ENCODE measurements at regions not wholly inside any gene's neighbourhood (a gene's known extent, or its start where the extent isn't known, plus 50 kb on each side); places are given as distances from the start of the nearest gene placed in this dataset.

DNA sequence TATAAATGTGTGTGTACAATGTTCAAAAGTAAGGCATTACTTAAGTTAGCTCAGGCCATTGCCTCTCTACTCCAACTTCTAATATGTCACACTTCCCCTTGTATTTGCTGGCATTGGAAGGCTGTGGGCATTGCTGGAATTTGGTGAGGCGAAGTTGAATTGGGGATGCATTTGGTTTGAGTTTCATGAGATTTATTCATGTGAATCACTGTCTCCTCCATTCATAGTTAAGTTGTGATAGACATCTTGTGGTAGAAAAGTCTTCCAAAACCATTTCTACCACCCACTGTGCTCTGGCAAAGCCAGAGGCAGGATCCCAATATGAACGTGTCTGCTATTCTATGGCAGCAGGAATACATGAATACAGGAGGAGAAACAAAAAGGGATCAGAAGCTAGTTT lies 397.8 kb upstream of the USP24 start:
- Mint-ChIP-seq H3K36me3 (ENCODE audit: low read depth) (no peaks in the 10 kb centered on the region), H3K27me3 (ENCODE audit: low read depth) (no peaks in the 10 kb centered on the region), H3K9me3 (peaks cover 5% of the 10 kb centered on the region), H3K4me3 (no peak overlapping the region), H3K4me1 (ENCODE audit: low read depth) (no peaks in the 10 kb centered on the region), H3K27ac (no peak overlapping the region)
- DNase-seq (ENCODE audit: low spot score): no peak

DNA sequence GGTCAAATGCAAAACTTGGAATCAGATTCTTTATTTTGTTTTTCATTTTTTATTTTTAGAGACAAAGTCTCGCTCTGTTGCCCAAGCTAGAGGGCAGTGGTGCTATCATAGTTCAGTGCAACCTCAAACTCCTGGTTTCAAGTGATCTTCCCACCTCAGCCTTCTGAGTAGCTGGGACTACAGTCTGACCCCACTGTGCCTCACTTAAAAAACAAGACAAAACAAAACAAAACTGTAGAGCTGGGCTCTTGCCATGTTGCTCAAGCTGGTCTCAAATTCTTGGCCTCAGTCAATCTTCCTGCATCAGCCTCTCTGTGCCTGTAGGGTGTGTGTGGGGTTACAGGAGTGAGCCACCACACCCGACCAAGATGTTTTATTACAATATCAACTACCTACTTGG lies 396.0 kb upstream of the USP24 start:
- H3K4me1 Mint-ChIP-seq (ENCODE audit: low read depth): no peaks in the 10 kb centered on the region
- peaks cover 5% of the 10 kb centered on the region for H3K9me3 Mint-ChIP-seq
- H3K36me3 Mint-ChIP-seq (ENCODE audit: low read depth): no peaks in the 10 kb centered on the region
- no peaks in the 10 kb centered on the region for H3K27me3 Mint-ChIP-seq (ENCODE audit: low read depth)
- H3K4me3 Mint-ChIP-seq: no peak overlapping the region
- no peak overlapping the region for H3K27ac Mint-ChIP-seq
- no peak for DNase-seq (ENCODE audit: low spot score)

DNA sequence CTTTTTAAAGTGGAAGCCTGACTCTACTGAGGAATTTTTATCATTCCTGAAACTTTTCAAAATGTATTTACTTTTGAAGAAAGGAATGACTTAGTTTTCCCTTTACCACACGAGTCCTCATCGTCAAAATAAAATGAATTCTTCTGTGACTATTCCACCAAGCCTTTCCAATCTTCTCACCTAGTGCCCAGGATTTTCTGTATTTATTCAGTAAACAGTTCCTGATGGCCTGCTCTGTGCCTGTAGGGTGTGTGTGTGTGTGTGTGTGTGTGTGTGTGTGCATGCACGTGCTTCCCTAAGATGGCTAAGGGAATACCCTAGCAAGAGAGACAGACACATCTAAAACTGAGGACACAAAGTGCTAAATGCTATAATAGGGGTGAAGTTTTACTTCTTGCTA lies 395.0 kb upstream of the USP24 start:
- H3K27ac Mint-ChIP-seq: no peak overlapping the region
- H3K9me3 Mint-ChIP-seq: peaks cover 5% of the 10 kb centered on the region
- H3K27me3 Mint-ChIP-seq (ENCODE audit: low read depth): no peaks in the 10 kb centered on the region
- H3K4me3 Mint-ChIP-seq: no peak overlapping the region
- DNase-seq (ENCODE audit: low spot score): no peak
- H3K36me3 Mint-ChIP-seq (ENCODE audit: low read depth): no peaks in the 10 kb centered on the region
- H3K4me1 Mint-ChIP-seq (ENCODE audit: low read depth): no peaks in the 10 kb centered on the region

DNA sequence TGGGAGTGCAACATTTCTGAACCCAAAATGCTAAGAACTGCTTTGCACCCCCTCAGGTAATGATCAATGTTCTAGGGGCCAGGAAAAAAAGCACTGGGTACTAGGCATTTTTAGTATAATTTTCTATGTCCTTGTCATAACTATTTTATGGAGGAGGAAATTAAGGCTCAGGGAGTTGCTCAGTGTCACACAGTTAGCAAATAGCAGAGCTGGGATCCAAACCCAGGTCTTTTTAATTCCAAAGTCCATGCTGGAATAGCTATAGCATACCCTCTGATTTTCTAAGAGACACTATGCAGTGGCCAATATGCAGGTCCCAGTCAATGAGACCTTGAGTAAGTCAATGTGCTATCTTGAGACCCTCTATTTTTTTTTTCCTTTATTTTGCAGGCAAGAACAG lies 394.5 kb upstream of the USP24 start:
- Mint-ChIP-seq H3K4me1 (ENCODE audit: low read depth) (no peaks in the 10 kb centered on the region), H3K36me3 (ENCODE audit: low read depth) (no peaks in the 10 kb centered on the region), H3K27me3 (ENCODE audit: low read depth) (no peaks in the 10 kb centered on the region), H3K4me3 (no peak overlapping the region), H3K9me3 (peaks cover 5% of the 10 kb centered on the region), H3K27ac (no peak overlapping the region)
- DNase-seq (ENCODE audit: low spot score): no peak

DNA sequence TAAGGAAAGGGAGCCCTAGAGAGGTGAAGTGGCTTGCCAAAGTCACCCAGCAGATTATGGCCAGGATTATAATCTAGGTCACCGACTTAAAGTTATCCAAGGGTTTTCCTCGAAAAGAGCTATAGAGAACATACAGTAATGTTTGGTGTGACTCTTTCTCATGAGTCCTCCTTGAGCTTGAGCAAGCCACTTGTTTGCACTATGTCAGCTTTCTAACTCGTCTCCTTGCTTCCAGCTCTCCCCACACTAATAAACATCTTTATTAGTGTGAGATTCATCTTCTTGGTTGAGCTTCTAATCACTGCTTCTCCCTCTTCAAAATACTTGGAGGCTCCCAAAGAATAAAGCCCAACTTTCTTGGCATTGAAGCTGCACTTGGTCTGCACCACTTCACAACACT lies 390.0 kb upstream of the USP24 start:
- no peaks in the 10 kb centered on the region for H3K4me1 Mint-ChIP-seq (ENCODE audit: low read depth)
- no peak overlapping the region for H3K27ac Mint-ChIP-seq
- H3K4me3 Mint-ChIP-seq: no peak overlapping the region
- no peak for DNase-seq (ENCODE audit: low spot score)
- H3K9me3 Mint-ChIP-seq: peaks cover 5% of the 10 kb centered on the region
- H3K36me3 Mint-ChIP-seq (ENCODE audit: low read depth): no peaks in the 10 kb centered on the region
- H3K27me3 Mint-ChIP-seq (ENCODE audit: low read depth): no peaks in the 10 kb centered on the region

DNA sequence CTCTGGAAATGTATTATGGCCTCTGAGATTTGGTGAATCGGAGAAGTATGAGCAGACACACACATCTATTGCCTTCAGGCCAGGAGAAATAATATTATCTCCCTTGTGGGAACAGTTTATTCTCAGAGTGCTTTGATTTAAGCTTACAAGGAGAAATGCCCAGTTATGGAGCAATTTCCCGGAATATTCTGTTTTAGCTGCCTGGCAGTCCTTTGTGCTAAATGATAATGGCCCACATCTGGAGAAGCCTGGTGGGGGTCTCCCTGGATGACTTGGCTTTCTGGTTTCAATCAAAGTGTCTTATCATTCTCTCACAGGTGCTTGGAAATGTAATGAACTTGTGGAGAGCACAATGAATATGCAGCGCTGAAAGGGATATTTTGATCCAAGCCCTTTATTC lies 389.6 kb upstream of the USP24 start:
- no peak overlapping the region for H3K4me3 Mint-ChIP-seq
- DNase-seq (ENCODE audit: low spot score): no peak
- peaks cover 5% of the 10 kb centered on the region for H3K9me3 Mint-ChIP-seq
- H3K36me3 Mint-ChIP-seq (ENCODE audit: low read depth): no peaks in the 10 kb centered on the region
- H3K4me1 Mint-ChIP-seq (ENCODE audit: low read depth): no peaks in the 10 kb centered on the region
- no peak overlapping the region for H3K27ac Mint-ChIP-seq
- H3K27me3 Mint-ChIP-seq (ENCODE audit: low read depth): no peaks in the 10 kb centered on the region

DNA sequence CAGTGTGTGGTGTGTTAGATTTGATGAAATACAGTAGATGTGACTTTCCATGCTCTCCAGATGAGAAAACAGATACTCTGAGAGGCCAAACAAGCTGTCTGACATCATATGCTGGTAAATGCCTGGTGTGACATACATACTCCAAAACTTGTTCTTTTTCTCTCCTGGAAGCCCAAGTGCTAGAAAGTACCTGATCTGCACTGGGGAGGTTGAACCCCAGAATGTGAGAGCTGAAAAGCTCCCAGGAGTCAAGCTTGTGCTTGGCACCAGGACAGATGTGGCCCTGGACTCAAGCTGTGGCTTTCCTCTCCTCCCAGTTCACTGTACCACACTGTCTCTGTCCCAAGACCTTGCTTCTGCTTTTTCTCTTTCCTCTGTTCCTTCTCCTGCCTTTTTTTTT lies 389.0 kb upstream of the USP24 start:
- no peak overlapping the region for H3K27ac Mint-ChIP-seq
- DNase-seq (ENCODE audit: low spot score): no peak
- H3K27me3 Mint-ChIP-seq (ENCODE audit: low read depth): no peaks in the 10 kb centered on the region
- no peak overlapping the region for H3K4me3 Mint-ChIP-seq
- H3K9me3 Mint-ChIP-seq: peaks cover 5% of the 10 kb centered on the region
- H3K4me1 Mint-ChIP-seq (ENCODE audit: low read depth): no peaks in the 10 kb centered on the region
- no peaks in the 10 kb centered on the region for H3K36me3 Mint-ChIP-seq (ENCODE audit: low read depth)

DNA sequence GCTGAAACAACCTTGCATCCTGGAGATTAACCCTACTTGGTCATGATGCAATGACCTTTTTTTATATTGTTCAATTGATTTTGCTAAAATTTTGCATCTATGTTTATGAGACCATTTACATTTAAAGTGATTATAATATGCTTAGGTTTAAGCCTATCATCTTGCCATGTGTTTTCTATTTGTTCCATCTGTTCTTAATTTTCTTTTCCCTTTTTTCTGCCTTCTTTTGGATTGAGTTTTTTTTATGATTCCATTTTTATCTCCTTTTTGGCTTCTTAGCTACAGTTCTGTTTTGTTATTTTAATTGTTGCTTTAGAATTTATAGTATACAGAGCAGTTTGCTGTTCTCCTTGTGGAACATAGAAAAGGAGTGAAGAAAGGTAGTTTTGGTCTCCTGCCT lies 385.1 kb upstream of the USP24 start:
- no peak overlapping the region for H3K27ac Mint-ChIP-seq

DNA sequence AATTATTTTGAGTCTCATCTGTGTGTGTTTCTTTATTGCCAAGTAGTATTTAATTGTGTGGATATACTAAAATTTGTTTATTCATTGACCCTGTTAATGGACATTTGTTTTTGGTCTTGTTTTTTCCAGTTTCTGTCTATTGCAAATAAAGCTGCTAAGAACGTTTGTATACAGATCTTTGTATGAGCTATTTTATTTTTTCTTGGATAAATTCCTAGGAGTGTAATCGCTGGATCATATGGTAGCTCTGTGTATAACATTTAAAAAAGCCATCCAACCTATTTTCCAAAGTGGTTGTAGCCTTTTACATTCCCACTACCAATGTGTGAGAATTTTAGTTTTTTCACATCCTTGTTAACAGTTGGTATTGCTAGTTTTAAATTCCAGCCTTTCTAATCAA lies 382.7 kb upstream of the USP24 start:
- H3K27me3 Mint-ChIP-seq (ENCODE audit: low read depth): no peaks in the 10 kb centered on the region
- H3K4me1 Mint-ChIP-seq (ENCODE audit: low read depth): no peaks in the 10 kb centered on the region
- H3K36me3 Mint-ChIP-seq (ENCODE audit: low read depth): no peaks in the 10 kb centered on the region
- no peak overlapping the region for H3K4me3 Mint-ChIP-seq
- no peak for DNase-seq (ENCODE audit: low spot score)
- H3K27ac Mint-ChIP-seq: no peak overlapping the region
- H3K9me3 Mint-ChIP-seq: no peaks in the 10 kb centered on the region

More for the DNA sequence above, 385.1 kb upstream of the USP24 start:
- no peak for DNase-seq (ENCODE audit: low spot score)
- no peaks in the 10 kb centered on the region for H3K9me3 Mint-ChIP-seq
- no peaks in the 10 kb centered on the region for H3K4me1 Mint-ChIP-seq (ENCODE audit: low read depth)
- H3K4me3 Mint-ChIP-seq: no peak overlapping the region
- H3K27me3 Mint-ChIP-seq (ENCODE audit: low read depth): no peaks in the 10 kb centered on the region
- H3K36me3 Mint-ChIP-seq (ENCODE audit: low read depth): no peaks in the 10 kb centered on the region

DNA sequence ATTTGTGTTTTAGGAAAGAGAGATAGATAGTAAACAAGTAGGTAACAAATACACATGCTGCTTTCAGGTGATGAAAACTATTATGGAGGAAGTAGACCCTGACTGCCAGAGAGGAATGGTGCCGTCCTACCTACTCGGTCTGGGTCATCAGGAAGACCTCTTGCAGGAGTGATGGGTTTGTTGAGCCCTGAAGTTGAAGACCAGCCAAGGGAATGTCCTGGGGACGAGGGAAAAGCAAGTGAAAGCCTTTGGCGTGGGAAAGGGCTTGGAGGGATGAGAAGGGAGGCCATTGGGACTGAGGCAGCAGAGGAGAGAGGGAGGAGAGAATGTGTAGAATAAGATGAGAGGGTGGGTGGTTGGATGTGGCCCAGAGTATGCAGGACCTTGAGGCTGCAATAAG lies 379.5 kb upstream of the USP24 start:
- H3K4me1 Mint-ChIP-seq (ENCODE audit: low read depth): no peaks in the 10 kb centered on the region
- H3K36me3 Mint-ChIP-seq (ENCODE audit: low read depth): no peaks in the 10 kb centered on the region
- no peak overlapping the region for H3K4me3 Mint-ChIP-seq
- no peaks in the 10 kb centered on the region for H3K27me3 Mint-ChIP-seq (ENCODE audit: low read depth)
- no peak overlapping the region for H3K27ac Mint-ChIP-seq
- no peak for DNase-seq (ENCODE audit: low spot score)
- H3K9me3 Mint-ChIP-seq: no peaks in the 10 kb centered on the region

DNA sequence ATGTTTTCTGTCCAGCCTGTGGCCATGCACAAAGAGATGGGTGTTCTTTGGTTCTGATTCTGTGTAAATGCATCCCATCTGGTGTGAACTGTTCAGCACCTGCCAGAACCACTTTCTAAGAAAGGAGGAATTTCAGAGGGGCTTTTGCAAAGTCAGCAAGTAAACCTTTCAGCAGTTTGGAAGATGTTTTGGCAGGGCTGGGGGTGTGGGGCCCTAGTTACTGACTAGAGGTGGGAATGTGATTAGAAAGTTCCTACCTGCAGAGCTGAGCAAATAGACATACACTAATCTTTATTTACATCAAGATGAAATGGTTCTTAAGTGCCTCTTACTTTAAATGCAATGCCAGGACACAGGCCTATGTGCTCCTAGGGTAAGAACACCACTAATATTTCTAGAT lies 378.1 kb upstream of the USP24 start:
- Mint-ChIP-seq H3K27me3 (ENCODE audit: low read depth) (no peaks in the 10 kb centered on the region), H3K36me3 (ENCODE audit: low read depth) (no peaks in the 10 kb centered on the region), H3K4me3 (no peak overlapping the region), H3K9me3 (no peaks in the 10 kb centered on the region), H3K4me1 (ENCODE audit: low read depth) (no peaks in the 10 kb centered on the region), H3K27ac (no peak overlapping the region)
- DNase-seq (ENCODE audit: low spot score): no peak

DNA sequence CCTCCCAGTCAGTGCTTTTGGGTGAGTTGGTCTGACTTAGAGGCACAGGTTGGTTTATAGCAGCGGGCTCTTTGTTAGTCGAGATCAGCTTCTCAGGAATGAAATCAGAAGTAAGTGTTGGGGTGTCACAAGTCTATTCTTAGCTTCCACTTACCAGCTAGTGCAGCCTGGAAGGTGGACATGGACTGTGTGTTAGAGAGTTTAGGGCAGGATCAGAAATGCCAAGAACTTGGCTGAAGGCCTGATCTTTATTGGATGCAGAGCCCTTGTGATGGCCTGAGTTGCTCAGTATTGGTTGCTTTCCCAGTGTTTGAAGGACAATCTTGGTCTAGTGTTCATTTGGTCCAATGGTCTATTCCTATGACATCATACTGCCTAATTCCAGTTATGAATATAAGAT lies 377.0 kb upstream of the USP24 start:
- H3K4me1 Mint-ChIP-seq (ENCODE audit: low read depth): no peaks in the 10 kb centered on the region
- no peaks in the 10 kb centered on the region for H3K36me3 Mint-ChIP-seq (ENCODE audit: low read depth)
- H3K27ac Mint-ChIP-seq: no peak overlapping the region
- DNase-seq (ENCODE audit: low spot score): no peak
- H3K27me3 Mint-ChIP-seq (ENCODE audit: low read depth): no peaks in the 10 kb centered on the region
- H3K9me3 Mint-ChIP-seq: no peaks in the 10 kb centered on the region
- no peak overlapping the region for H3K4me3 Mint-ChIP-seq

DNA sequence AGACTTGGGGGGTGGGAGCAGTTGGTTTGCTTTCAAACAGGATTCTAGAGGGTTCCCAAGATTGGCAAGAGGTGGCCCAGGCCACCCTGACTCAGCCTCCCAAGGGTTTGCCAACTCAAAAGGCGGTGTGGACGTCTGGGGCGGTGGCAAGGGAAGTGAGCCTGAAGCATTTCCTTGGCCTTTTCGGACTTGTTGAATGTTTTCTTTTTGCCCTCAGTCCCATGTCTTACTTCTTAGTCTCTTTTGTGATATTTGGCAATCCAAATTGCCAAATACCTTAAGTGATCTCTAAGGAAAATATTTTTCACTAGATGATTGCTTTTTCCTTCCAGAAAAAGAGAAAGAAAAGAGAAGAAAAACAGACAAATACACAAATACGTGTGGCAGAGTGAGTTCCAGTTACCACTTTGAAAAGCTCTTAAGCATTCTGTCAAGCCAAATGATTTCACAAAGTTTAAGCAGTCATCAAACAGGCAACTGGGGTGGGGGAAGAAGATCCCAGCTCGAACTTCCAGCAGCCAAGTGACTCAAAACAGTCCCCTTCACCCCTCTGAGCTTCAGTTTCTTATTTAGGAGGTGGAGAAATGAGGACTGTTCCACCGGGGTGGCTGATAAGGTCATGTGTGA lies 374.6 kb upstream of the USP24 start:
- DNase-seq (ENCODE audit: low spot score): no peak
- Mint-ChIP-seq H3K9me3 (no peaks in the 10 kb centered on the region), H3K27ac (no peak overlapping the region)

DNA sequence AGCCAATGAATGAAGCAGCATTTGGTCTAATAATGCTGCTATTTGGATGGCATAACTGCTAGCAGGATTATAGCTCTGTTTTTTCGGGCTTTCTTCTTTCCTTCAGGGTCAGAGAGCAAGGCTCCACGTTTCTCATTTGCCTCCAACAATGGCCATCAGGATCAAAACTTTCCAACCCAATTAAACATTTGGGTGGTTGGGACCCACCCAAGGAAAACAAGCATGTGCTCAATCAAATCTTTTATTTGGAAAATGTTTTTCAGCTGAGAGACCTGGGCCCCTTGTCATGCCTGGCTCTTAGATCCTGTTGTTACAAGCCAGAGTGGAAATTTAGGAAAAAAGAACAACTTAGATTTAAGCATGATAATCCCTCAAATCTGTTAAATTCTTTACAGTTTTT lies 373.1 kb upstream of the USP24 start:
- Mint-ChIP-seq H3K9me3 (no peaks in the 10 kb centered on the region), H3K4me3 (no peak overlapping the region), H3K27me3 (ENCODE audit: low read depth) (no peaks in the 10 kb centered on the region), H3K4me1 (ENCODE audit: low read depth) (no peaks in the 10 kb centered on the region), H3K27ac (no peak overlapping the region), H3K36me3 (ENCODE audit: low read depth) (no peaks in the 10 kb centered on the region)
- DNase-seq (ENCODE audit: low spot score): no peak

More for the DNA sequence above, 374.6 kb upstream of the USP24 start:
- Mint-ChIP-seq H3K36me3 (ENCODE audit: low read depth) (no peaks in the 10 kb centered on the region), H3K4me1 (ENCODE audit: low read depth) (no peaks in the 10 kb centered on the region), H3K27me3 (ENCODE audit: low read depth) (no peaks in the 10 kb centered on the region), H3K4me3 (no peak overlapping the region)

DNA sequence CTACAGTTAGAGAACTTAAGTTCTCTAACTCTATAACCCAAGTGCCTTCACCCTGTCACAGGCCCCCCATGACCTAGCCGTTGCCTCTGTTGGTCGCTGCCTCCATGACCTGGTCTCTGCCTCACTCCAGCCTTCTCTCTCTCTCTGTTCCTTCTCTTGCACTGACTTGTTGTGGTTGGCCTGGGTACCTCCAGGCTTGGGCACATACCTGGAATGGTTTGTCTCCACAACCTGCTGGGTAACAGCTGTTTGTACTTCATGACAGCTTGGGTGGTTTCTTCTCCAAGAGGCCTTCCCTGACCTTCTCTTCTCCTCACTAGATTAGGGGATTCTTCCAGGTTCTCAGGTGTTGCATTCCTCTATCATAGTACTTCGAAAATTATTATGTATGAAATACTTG lies 371.6 kb upstream of the USP24 start:
- no peak overlapping the region for H3K27ac Mint-ChIP-seq
- H3K4me1 Mint-ChIP-seq (ENCODE audit: low read depth): no peaks in the 10 kb centered on the region
- H3K4me3 Mint-ChIP-seq: no peak overlapping the region
- H3K36me3 Mint-ChIP-seq (ENCODE audit: low read depth): no peaks in the 10 kb centered on the region
- no peaks in the 10 kb centered on the region for H3K9me3 Mint-ChIP-seq
- H3K27me3 Mint-ChIP-seq (ENCODE audit: low read depth): no peaks in the 10 kb centered on the region
- no peak for DNase-seq (ENCODE audit: low spot score)
